ENCODE measurements at regions not wholly inside any gene's neighbourhood (a gene's known extent, or its start where the extent isn't known, plus 50 kb on each side); places are given as distances from the start of the nearest gene placed in this dataset.

DNA sequence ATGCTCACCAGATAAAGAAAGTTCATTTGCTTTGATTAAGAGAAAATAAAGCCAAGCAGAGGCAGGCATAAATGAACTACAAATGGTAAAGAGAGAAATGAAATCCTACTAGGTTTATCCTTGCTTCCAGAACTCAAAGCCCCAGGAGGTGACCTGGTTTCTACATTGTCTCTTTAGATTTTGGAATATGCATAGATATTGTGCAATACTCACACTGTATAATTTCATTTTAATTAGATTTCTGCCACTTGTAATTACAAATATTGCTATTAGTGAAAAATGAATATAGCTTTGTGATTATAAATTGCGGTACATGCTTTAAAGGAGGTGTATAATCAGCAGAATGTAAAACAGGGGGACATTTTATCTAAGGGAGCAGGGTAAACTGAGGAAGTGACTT, 76.9 kb upstream of the NRXN1 start:
- TF ChIP-seq EZH2 (IDR thresholded peaks at IDR 0.05; ENCODE audit: low read length) = no peak
- TF ChIP-seq, protein P1, sequence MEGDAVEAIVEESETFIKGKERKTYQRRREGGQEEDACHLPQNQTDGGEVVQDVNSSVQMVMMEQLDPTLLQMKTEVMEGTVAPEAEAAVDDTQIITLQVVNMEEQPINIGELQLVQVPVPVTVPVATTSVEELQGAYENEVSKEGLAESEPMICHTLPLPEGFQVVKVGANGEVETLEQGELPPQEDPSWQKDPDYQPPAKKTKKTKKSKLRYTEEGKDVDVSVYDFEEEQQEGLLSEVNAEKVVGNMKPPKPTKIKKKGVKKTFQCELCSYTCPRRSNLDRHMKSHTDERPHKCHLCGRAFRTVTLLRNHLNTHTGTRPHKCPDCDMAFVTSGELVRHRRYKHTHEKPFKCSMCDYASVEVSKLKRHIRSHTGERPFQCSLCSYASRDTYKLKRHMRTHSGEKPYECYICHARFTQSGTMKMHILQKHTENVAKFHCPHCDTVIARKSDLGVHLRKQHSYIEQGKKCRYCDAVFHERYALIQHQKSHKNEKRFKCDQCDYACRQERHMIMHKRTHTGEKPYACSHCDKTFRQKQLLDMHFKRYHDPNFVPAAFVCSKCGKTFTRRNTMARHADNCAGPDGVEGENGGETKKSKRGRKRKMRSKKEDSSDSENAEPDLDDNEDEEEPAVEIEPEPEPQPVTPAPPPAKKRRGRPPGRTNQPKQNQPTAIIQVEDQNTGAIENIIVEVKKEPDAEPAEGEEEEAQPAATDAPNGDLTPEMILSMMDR (optimal IDR thresholded peaks at IDR 0.05 in 1 of 3, IDR thresholded peaks at IDR 0.05 in 1 of 3, conservative IDR thresholded peaks at IDR 0.05 in 1 of 3; ENCODE audit: extremely low read depth in 1 of 3, insufficient read depth in 2 of 3, low read length in 3 of 3) = no peak
